ENCODE measurements at regions not wholly inside any gene's neighbourhood (a gene's known extent, or its start where the extent isn't known, plus 50 kb on each side); places are given as distances from the start of the nearest gene placed in this dataset.

- no peak for DNase-seq (ENCODE audit: low read depth)
These were observed 1124.6 kb downstream of the AACS start for GRCh38 chr12:126189856-126190255.

DNA sequence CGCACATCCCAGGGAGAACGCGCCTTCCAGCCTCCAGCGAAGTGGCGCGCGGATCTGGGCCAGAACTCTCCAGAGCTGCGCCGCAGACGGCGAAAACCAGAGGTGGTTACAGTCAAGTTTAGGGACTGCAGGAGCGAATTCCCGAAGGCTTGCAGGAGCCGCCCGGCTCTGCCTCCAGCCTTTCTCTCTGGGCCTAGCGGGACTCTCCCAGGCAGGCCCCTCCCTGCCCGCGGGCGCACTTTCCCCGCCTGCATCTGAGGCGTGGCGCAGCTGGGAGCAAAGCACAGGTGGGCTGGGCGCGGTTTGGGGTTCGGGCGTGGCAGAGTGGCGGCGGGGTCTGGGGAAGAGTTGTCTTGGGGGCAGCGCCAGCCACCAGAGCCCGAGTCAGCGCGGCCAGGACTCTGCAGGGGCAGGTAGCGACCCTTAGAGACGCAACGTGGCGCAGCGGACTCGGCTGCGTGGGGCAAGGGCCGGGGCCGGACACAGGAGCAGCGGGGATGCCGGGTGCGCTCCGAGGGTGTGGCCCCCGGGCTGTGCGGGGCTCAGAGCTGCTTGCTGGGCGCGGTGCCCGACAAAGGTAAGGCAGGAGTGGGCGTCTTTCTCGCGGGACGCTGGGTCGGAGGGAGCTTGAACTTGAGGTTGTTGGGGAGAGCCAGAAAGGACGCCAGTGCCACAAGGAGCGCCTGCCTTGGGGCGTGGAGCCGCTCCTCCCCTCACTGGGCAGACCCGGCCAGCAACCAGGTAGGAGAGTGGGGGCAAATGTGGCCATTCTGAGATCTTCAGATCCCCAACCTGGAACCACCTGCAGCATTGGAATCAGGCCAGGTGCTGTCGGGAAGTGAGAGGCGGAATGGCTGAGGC, 1126.0 kb downstream of the AACS start:
- no peak for DNase-seq (ENCODE audit: low read depth)

GRCh38 chr12:126191949-126192348, 1126.7 kb downstream of the AACS start:
- no peak for DNase-seq (ENCODE audit: low read depth)

DNA sequence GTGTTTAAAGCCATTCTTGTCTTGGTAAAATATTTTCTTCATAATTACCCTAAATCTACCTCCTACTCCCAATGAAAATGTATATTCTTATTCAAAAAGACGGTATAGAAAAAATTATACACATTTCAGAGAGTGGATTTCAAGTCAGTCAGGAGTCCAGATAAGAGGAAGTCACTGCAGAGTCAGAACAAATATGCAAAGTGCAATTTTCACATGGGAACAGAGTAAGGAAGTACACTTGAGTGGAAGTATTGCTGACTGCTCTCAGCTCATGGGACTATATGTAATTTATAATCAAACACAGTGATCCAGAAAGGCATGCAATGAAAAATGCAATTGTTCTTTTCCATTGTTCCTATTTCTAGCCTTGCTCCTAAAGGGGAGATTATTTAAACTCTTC, 1128.0 kb downstream of the AACS start:
- no peak for DNase-seq (ENCODE audit: low read depth)

DNA sequence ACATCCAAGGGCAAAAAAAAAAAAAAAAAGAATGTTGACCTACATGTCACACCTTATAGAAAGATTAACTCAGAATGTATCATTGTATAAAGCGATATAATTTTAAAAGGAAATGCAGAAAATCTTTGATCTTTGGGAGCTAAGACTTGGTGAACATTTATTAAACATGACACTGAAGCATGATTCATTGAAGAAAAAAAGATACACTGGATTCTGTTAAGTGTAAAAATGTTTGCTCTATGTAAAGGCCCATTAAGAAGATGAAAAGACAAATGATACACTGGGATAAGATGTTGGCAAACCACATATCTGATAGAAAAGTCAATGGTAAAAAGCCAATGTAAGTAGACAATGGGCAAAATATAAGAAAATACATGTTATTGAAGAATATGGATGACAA, 1131.0 kb downstream of the AACS start:
- no peak for DNase-seq (ENCODE audit: low read depth)

DNA sequence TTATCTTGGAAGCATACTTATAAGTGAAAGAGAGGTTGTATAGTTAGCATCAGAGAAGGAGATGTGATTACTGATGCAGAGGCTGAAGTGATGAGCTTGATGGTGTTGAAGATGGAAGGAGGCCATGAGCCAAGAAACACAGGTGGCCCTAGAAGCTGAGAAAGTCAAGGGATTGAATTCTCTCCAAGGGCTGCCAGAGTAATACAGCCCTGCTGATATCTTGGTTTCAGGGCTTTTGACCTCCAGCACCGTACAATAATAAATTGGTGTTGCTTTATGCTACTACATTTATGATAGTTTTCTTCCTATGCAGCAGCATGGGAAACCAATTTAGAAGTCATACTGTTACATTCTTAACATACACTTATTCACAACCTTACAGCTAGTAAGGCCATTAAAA, 1133.3 kb downstream of the AACS start:
- no peak for DNase-seq (ENCODE audit: low read depth)

DNA sequence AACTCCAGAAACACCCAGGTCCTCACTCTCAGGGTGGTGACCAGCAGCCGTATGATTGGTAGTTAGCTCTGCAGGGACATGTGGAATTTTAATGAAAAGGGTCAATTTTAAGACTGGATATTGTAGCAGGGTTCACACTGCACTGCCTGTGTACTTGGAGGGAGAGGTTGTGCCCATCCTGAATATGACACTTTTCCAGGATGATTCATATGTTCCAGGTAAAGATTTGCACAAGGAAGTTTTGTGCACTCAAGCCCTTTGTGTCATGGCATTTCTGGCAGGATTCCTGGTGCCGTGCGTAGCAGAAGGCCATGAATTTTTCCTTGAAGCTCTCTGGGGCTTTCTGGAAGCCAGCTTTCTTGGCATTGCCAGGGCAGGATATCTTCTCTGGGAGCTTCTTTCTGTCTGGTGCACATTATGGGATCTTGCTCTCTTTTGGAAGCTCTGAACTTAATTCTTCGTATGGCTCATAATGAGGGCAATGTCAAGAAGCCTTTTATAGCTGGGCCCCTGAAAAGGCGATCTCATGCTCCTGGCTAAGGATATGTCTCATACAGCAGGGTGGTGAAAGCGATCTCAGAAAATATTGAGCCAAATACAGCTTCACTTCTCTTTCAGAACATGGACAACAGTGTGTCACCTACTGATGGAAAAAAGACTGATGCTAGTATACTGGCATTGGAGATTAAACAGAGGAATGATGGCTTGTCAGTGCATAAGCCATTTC, 1133.9 kb downstream of the AACS start:
- no peak for DNase-seq (ENCODE audit: low read depth)

GRCh38 chr12:126201981-126202537, 1136.8 kb downstream of the AACS start:
- DNase-seq (ENCODE audit: low read depth): no peak

DNA sequence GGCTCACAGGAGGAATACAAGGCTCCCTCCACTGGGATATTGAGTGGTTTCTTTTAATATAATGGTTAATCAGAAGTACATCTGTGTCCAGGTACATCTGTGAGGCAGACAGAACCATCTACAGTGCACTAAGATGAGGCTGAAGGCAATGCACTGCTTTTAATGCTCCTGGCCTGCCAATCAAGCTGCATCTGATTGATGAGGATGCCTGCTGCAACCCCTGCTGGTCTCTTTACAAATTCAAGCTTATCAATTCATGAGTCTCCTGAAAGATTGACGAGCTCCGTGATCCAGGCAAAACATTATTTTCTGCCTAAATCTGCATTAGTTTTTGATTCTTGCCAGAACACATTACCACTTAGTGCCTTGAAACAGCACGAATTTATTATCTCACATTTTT, 1139.1 kb downstream of the AACS start:
- no peak for DNase-seq (ENCODE audit: low read depth)

DNA sequence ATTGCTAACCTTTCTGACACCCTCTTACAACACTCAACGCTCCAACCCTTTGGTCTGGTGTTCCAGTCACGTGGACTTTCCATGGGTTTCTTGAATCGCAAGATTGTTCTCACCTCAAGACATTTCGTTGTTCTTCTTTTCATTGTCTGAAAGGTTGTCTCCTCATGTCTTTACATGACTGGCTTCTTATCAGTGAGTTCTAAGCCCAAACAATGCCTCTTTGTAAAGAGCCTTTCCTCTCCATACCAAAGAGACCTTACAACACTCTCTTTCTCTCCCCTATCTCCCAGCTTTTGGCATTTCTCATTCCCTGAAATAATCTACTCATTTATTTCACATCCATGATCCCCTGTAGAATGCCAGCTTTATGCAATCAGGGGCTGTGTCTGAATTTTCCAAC, 1144.8 kb downstream of the AACS start:
- no peak for DNase-seq (ENCODE audit: low read depth)

- DNase-seq (ENCODE audit: low read depth): no peak
These were observed 1145.2 kb downstream of the AACS start for GRCh38 chr12:126210448-126210847.

DNA sequence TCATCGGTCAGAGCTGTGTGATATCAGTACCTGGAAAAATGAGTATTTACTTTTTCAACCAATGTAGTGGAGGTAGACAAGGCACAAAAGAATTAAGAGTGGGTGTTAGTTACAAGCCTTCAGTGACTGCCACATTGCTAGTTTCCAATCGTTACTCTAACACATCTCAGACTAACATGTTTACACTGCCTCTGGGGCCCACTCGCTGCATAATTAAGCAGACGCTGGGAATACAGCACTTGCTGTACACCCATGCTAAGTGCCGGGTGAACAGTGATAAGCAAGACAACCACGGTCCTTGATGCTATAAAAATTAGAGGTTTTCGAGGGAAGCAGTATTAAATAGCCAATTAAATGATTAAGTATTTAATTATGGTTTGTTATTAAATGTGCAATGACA, 1147.6 kb downstream of the AACS start:
- DNase-seq (ENCODE audit: low read depth): no peak

DNA sequence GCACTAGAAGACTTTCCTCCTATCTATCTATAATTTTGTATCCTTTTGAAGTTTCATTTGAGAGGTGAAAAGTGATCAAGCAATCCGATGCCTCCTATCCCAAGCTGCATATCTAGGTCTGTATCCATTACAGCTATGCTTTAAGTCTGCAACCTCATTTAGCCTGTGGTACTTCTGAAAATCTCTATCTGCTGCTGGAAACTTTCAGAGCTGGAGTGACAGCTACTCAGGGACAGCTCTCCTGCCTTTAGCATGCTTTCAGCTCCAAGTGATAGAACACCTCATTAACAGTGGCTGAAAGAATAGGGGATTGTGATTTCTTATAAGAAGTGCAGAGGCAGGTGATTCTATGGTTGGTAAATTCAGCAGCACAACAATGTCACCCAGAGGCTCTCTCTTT, 1153.5 kb downstream of the AACS start:
- no peak for DNase-seq (ENCODE audit: low read depth)

DNA sequence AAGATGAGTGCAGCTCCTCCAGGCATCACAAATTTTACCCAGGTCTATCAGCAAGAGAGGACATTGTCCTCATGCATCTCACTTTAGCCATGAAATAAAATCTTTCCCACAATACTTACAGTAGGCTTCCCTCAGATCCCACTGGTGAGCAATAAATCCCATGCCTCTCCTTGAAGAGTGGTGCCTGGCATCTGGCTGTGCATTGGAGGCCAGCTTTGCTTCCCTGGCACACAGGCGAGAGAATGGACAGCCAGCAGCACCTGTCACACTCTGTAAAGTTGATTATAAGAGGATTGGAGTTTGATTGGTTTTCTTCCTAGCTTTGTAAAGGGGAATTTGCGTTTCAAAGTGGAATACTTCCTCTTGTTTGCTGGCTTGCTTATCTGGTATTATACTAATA, 1153.9 kb downstream of the AACS start:
- no peak for DNase-seq (ENCODE audit: low read depth)

DNA sequence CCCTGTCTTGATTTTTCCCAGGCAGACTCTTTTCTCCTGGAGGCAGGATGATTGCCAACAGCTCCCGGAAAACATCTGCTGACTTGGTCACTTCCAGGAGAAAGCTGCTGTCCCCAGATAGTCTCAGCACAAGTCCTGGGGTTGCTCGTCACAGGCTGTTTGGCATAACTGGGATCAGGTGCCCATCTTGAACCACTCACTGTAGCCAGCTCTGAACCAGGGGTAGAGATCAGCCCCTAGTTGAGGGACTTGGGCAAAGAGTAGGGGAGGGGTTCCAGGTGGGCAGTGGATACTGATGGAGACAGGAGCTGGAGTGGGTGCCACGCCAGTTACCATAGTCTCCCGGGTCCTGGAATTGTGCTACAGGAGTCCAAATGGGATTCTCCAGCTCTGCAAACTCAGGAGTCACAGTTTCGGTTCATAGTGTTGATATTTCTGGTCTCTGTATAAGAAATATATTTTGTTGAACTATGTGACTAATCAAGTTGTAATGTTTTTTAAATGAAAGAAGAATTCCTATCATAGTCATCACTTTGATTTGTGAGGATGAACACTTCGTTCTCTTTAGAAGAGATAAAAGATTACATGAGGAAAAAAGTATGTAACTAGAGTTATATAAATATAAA, 1154.5 kb downstream of the AACS start:
- no peak for DNase-seq (ENCODE audit: low read depth)

DNA sequence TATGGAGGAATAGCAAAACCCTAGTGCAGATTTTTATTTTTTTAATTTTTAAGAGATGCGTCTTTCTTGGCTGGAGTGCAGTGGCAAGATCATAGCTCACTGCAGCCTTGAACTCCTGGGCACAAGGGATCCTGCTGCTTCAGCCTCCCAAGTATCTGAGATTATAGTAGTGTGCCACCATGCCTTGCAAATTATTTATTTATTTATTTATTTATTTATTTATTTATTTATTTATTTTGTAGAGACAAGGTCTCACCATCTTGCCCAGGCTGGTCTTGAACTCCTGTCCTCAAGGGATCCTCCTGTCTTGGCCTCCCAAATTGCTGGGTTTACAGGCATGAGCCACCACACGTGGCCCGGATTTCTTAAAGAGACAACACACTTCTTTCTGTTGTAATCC, 1158.8 kb downstream of the AACS start:
- DNase-seq (ENCODE audit: low read depth): no peak

DNA sequence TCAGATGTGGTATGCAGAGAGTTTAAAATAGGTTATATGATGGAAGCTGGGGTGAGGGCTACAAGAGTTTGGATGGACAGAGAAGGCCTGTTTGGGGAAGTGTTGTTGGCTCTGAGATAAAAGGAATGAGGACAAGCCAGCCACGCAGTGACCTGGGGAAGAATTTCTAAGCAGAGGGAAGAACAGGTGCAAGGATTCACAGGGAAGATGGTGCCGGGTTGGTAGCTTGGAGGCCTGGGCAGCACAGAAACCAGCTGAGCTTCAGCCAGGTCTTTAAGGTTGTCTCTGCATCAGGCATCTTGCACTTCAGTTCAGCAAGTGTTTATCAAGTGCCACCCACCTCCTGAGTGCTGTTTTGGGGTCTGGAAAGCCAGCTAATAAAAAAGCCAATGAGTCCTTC, 1163.7 kb downstream of the AACS start:
- DNase-seq (ENCODE audit: low read depth): no peak

DNA sequence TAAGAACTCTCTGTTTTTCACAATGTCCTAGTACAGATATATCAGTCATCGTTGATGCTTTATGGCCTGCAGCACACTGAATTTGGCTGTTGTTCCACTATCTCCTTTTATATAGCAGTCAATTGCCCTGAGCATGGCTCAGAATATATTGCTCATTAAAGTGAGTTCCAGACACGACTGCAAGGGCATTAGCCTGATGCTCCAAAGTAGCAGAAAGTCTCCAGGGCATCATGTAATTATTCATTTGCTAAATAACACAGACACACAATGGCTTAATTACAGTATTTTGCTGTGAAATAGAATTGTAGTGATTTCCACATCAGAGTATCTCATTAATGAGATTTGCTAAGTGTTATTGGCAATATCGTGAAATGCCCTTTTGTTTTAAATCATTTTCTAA, 1167.5 kb downstream of the AACS start:
- DNase-seq (ENCODE audit: low read depth): no peak

- DNase-seq (ENCODE audit: low read depth): no peak
These were observed 1168.4 kb downstream of the AACS start for GRCh38 chr12:126233625-126234024.

DNA sequence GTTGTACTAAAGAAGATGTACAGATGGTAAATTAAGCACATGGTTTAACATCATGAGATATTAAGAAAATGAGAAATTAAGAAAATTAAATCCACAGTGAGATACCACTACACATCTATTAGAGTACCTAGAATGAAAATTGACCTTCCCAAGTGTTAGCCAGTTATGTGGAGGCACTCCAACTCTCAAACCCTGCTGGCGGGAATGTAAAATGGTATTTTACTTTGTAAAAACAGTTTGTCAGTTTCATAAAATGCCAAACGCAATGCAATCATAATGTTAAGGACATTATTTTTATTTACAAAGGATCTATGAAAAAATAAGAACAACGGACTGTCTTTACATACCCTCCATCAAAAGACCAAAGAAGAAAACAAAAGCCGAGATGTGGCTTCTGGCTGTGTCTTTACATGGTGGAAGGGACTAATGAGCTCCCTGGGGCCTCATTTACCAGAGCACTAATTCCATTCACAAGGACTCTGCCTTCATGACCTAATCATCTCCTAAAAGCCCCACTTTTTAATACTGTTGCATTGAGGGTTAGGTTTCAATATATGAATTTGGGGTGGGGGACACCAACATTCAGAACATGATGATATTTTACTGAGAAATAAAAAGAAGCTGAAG, 1178.7 kb downstream of the AACS start:
- DNase-seq (ENCODE audit: low read depth): no peak

DNA sequence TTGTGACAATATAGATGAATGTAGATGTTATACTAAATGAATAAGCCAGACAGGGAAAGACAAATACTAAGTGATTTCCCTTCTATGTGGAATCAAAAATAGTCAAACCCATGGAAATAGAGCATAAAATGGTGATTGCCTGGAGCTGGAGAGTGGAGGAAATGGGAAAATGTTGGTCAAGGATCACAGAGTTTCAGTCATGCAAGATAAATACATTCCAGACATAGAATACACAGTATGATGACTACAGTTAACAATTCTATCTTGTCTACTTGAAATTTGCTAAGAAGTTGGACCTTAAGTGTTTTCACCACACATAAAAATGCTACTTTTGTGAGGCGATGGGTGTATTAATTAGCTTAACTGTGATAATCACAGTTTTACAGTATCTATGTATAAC, 1182.7 kb downstream of the AACS start:
- no peak for DNase-seq (ENCODE audit: low read depth)

DNA sequence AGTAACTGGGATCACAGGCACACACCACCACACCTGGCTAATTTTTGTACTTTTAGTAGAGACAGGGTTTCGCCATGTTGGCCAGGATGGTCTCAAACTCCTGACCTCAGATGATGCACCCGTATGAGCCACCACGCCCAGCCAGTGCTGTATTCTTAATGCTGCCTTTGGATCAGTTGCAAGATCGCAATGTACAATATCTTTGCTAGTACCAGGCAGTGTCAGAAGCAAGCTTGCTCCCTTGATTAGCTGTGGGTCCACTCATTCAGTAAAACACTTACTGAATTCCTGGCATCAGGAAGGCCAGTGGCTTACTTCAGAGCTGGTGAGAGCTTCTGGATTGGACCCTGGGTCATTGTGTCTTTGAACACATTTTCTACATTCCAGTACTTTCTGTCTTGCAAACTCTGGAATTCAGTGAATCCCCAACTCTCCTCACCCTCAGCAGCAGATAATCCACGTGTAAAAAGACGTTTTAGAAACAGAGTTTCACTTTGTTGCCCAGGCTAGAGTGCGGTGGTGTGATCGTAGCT, 1183.7 kb downstream of the AACS start:
- no peak for DNase-seq (ENCODE audit: low read depth)
